Activated CD4-positive, alpha-beta memory T cell treated with anti-CD3 and anti-CD28 coated beads for 36 hours (primary cell): ENCODE measurements at regions not wholly inside any gene's neighbourhood (a gene's known extent, or its start where the extent isn't known, plus 50 kb on each side); places are given as distances from the start of the nearest gene placed in this dataset.

Experiments
- CTCF ChIA-PET: fragments of 350-600 bp; sonication (Branson Sonifier 250); formaldehyde crosslinking; loops from one replicate; lab custom pipeline; 2021; ENCODE audit warnings: antibody characterized with exemption, inconsistent platforms; lab: Charles Lee
- POLR2A ChIA-PET: fragments of 350-600 bp; sonication (Branson Sonifier 250); formaldehyde crosslinking; loops from one replicate; lab custom pipeline; 2021; ENCODE audit warnings: antibody characterized with exemption; lab: Charles Lee
- DNase-seq: peaks from one replicate; pipeline ENCODE4 v3.0.0-alpha.2; 2020
- H3K27ac Mint-ChIP-seq: one replicate; pipeline ENCODE4 v1.8.0; 2021; ENCODE audit warnings: mixed read lengths
- H3K27me3 Mint-ChIP-seq: one replicate; pipeline ENCODE4 v1.8.0; 2021; ENCODE audit warnings: mixed read lengths
- H3K36me3 Mint-ChIP-seq: one replicate; pipeline ENCODE4 v1.8.0; 2021; ENCODE audit warnings: mixed read lengths
- H3K4me1 Mint-ChIP-seq: one replicate; pipeline ENCODE4 v1.8.0; 2021; ENCODE audit warnings: low read depth, mixed read lengths
- H3K4me3 Mint-ChIP-seq: one replicate; pipeline ENCODE4 v1.8.0; 2021; ENCODE audit warnings: mild to moderate bottlenecking, mixed read lengths
- H3K9me3 Mint-ChIP-seq: one replicate; pipeline ENCODE4 v1.8.0; 2021; ENCODE audit warnings: mixed read lengths
- intact Hi-C: fragments of 100-400 bp; cut with micrococcal nuclease; formaldehyde crosslinking; loops from one replicate; pipeline ENCODE4 v1.15.1; 2023

- Mint-ChIP-seq H3K4me3 (no peak overlapping the region), H3K9me3 (no peaks in the 10 kb centered on the region), H3K27me3 (no peaks in the 10 kb centered on the region), H3K27ac (no peak overlapping the region), H3K4me1 (peaks cover 15% of the 10 kb centered on the region), H3K36me3 (no peaks in the 10 kb centered on the region)
- ChIA-PET POLR2A (no interaction called here), CTCF (interaction anchor here (0.5 kb wide), 1 partner anchor 22 kb away, joined by 3 read pairs; no protein-coding TSS in a partner anchor)
- DNase-seq, result no peak
- intact Hi-C loops, result no loop called here
Observed at GRCh38 chr7:140238778-140239652, 62.2 kb upstream of the KDM7A start.

GRCh38 chr7:140237390-140237789 lies 60.6 kb upstream of the KDM7A start:
- H3K27me3 Mint-ChIP-seq, result no peaks in the 10 kb centered on the region
- H3K4me1 Mint-ChIP-seq, result peaks cover 9% of the 10 kb centered on the region
- no peaks in the 10 kb centered on the region for H3K9me3 Mint-ChIP-seq
- intact Hi-C loops, result no loop called here
- no peaks in the 10 kb centered on the region for H3K36me3 Mint-ChIP-seq
- H3K4me3 Mint-ChIP-seq, result no peak overlapping the region
- POLR2A ChIA-PET, result interaction anchor here (0.5 kb wide), 1 partner anchor 181 kb away, joined by 3 read pairs; no protein-coding TSS in a partner anchor
- DNase-seq, result no peak
- H3K27ac Mint-ChIP-seq, result no peak overlapping the region
- CTCF ChIA-PET, result no interaction called here

DNA sequence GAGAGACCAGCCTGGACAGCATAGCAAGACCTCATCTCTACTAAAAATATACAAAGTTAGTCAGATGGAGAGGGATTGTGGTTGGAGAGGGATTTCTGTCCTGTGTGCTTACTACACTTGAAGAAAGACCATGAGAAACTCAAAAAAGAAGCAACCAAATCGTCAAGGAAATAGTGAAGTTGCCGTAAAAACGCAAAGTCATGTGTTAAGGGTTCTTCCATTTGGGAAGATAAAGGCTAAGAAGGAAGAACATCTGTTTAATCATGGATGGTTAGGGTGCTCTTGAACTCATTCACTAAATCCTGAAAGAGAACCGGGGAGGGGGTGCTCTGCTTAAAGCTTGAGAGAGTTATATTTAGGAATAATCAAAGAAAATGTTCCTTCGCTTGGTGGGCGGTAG lies 59.8 kb upstream of the KDM7A start:
- ChIA-PET CTCF (no interaction called here), POLR2A (interaction anchor here (0.5 kb wide), 1 partner anchor 180 kb away, joined by 3 read pairs; no protein-coding TSS in a partner anchor)
- no peak overlapping the region for H3K4me3 Mint-ChIP-seq
- peaks cover 9% of the 10 kb centered on the region for H3K4me1 Mint-ChIP-seq
- intact Hi-C loops, result no loop called here
- no peak for DNase-seq
- no peaks in the 10 kb centered on the region for H3K27me3 Mint-ChIP-seq
- no peaks in the 10 kb centered on the region for H3K36me3 Mint-ChIP-seq
- H3K9me3 Mint-ChIP-seq, result no peaks in the 10 kb centered on the region
- H3K27ac Mint-ChIP-seq, result no peak overlapping the region

DNA sequence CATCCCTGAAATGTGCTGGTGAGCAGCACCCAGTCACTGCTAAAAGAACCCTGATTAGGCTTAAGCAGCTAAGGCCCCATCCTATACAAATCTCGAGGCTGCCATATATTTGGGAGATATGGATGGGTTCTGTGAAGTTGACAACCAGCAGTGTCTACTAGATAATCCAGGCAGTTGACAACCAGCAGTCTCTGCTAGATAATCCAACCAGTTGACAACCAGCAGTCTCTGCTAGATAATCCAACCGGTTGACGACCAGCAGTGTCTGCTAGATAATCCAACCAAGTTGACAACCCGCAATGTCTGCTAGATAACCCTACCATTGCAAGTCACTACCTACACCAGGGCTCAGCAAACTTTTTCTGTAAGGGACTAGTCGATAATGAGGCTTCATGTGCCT lies 58.3 kb upstream of the KDM7A start:
- no peaks in the 10 kb centered on the region for H3K9me3 Mint-ChIP-seq
- ChIA-PET POLR2A (no interaction called here), CTCF (no interaction called here)
- peaks cover 15% of the 10 kb centered on the region for H3K4me1 Mint-ChIP-seq
- no peak for DNase-seq
- no peak overlapping the region for H3K4me3 Mint-ChIP-seq
- no peaks in the 10 kb centered on the region for H3K27me3 Mint-ChIP-seq
- intact Hi-C loops, result no loop called here
- H3K36me3 Mint-ChIP-seq, result no peaks in the 10 kb centered on the region
- no peak overlapping the region for H3K27ac Mint-ChIP-seq

DNA sequence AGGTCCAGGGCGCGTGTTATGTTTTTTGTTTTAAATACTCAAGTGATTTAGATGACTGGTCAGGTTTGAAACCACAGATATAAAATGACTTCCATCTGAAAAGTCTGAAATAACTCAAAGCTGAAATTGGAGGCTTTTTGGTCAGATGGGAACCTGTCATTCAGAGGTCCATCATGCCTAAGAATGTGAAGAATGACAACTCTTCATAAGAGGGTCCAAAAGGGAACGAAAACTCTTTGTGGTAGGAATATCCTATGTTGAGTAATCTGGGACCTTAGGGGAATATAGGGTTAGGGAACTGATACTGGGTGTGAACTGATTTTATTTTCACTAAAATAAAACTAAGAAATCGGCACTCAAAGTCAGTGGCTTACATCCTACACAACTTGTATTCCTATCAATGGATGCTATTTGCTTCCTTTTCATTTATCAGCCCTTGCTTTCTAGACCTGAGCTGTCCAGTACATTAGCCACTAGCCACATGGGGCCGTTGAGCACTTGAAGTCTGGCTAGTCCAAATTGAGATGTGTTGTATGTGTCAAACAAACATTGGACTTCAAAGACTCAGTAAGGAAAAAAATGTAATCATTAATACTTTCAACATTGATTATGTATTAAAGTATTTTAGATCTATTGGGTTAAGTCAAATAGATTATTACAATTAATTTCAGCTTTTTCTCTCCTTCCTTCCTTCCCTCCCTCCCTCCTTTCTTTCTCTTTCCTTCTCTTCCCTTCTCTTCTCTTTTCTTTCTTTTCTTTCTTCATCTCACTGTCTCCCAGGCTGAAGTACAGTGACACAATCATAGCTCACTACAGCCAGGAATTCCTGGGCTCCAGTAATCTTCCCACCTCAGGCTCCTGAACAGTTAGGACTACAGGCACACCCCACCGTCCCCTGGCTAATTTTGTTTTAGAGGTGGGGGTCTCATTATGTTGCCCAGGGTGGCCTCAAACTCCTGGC lies 56.5 kb upstream of the KDM7A start:
- no peak for DNase-seq
- Mint-ChIP-seq H3K27me3 (no peaks in the 10 kb centered on the region), H3K27ac (peak overlapping the region; percentile 46), H3K36me3 (no peaks in the 10 kb centered on the region), H3K4me1 (peaks cover 26% of the 10 kb centered on the region), H3K4me3 (no peak overlapping the region), H3K9me3 (no peaks in the 10 kb centered on the region)
- intact Hi-C loops, result loop anchor here (5.0 kb wide), 2 partner anchors 171 to 244 kb away; partner anchors contain the start of genes MKRN1 and PARP12
- ChIA-PET POLR2A (interaction anchor here (5.0 kb wide), 1 partner anchor 56 kb away, joined by 86 read pairs; the partner anchor contains the start of gene KDM7A), CTCF (interaction anchor here (1.5 kb wide), 1 partner anchor 10 kb away, joined by 3 read pairs; no protein-coding TSS in a partner anchor)

DNA sequence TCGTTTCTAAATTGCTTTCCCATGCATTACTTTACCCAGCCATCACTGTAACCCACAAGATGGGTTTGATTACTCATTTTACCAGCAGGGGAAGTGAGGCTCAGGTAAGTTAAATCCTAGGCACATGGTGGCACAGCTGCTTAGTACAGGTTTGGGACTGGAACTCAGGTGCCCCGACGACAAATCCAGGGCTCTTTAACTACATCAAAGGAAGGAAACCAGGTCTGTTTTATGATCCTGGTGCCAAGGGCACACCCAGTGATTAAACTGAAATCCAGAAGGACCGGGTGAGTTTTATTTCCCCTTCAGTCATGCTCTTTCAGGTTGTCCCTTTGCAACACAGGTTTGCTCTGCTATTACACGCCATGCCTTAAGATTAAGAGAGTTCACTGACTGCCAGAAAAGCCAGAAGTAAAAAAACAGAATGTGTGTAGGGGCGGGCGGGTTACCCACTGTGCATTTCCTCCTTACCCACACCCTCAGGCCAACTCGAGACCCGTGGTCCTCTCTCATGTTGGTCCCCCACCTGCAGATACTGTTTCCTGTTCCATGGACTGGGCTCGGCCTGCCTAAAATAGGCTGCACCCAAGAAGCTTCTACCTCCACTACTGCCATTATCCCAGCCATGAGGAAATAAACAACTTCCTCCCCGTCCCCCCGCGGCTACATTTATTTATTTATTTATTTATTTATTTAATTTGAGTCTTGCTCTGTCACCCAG lies 55.1 kb upstream of the KDM7A start:
- intact Hi-C loops, result loop anchor here (1.0 to 5.0 kb wide), 4 partner anchors 21 to 245 kb away; partner anchors contain the start of genes MKRN1 and PARP12
- Mint-ChIP-seq H3K9me3 (no peaks in the 10 kb centered on the region), H3K27me3 (no peaks in the 10 kb centered on the region), H3K36me3 (no peaks in the 10 kb centered on the region), H3K27ac (peak overlapping the region; percentile 99), H3K4me3 (peak overlapping the region; percentile 79), H3K4me1 (peaks cover 28% of the 10 kb centered on the region)
- POLR2A ChIA-PET, result interaction anchor here (0.6 to 5.2 kb wide), 4 partner anchors 19 to 94 kb away, joined by 3 to 86 read pairs (median 37); partner anchors contain the start of gene KDM7A
- no peak for DNase-seq
- CTCF ChIA-PET, result interaction anchor here (0.6 to 1.6 kb wide), 3 partner anchors 21 to 212 kb away, joined by 3 to 7 read pairs (median 3); no protein-coding TSS in a partner anchor

- intact Hi-C loops, result loop anchor here (1.0 to 5.0 kb wide), 6 partner anchors 19 to 246 kb away; partner anchors contain the start of genes MKRN1 and PARP12
- ChIA-PET CTCF (interaction anchor here (1.3 to 1.8 kb wide), 3 partner anchors 11 to 56 kb away, joined by 3 to 7 read pairs (median 4); no protein-coding TSS in a partner anchor), POLR2A (interaction anchor here (0.8 to 5.2 kb wide), 7 partner anchors 18 to 246 kb away, joined by 3 to 86 read pairs (median 9); partner anchors contain the start of genes KDM7A and PARP12)
- H3K4me1 Mint-ChIP-seq, result peaks cover 32% of the 10 kb centered on the region
- H3K27ac Mint-ChIP-seq, result peak overlapping the region; percentile 99
- peak overlapping the region; percentile 79 for H3K4me3 Mint-ChIP-seq
- H3K36me3 Mint-ChIP-seq, result no peaks in the 10 kb centered on the region
- DNase-seq, result peak; percentile 78
- no peaks in the 10 kb centered on the region for H3K27me3 Mint-ChIP-seq
- no peaks in the 10 kb centered on the region for H3K9me3 Mint-ChIP-seq
Observed at GRCh38 chr7:140230861-140231770, 54.3 kb upstream of the KDM7A start.

GRCh38 chr7:140230516-140230860 lies 53.7 kb upstream of the KDM7A start:
- peaks cover 38% of the 10 kb centered on the region for H3K4me1 Mint-ChIP-seq
- H3K27ac Mint-ChIP-seq, result peak overlapping the region; percentile 99
- POLR2A ChIA-PET, result interaction anchor here (0.8 to 5.2 kb wide), 8 partner anchors 17 to 247 kb away, joined by 3 to 86 read pairs (median 9); partner anchors contain the start of genes KDM7A and PARP12
- no peaks in the 10 kb centered on the region for H3K36me3 Mint-ChIP-seq
- intact Hi-C loops, result loop anchor here (1.0 to 5.0 kb wide), 4 partner anchors 18 to 247 kb away; partner anchors contain the start of genes MKRN1 and PARP12
- no peaks in the 10 kb centered on the region for H3K27me3 Mint-ChIP-seq
- no peaks in the 10 kb centered on the region for H3K9me3 Mint-ChIP-seq
- H3K4me3 Mint-ChIP-seq, result peak overlapping the region; percentile 84
- DNase-seq, result peak; percentile 82
- CTCF ChIA-PET, result interaction anchor here (1.6 to 2.0 kb wide), 3 partner anchors 12 to 23 kb away, joined by 3 to 5 read pairs (median 4); no protein-coding TSS in a partner anchor

DNA sequence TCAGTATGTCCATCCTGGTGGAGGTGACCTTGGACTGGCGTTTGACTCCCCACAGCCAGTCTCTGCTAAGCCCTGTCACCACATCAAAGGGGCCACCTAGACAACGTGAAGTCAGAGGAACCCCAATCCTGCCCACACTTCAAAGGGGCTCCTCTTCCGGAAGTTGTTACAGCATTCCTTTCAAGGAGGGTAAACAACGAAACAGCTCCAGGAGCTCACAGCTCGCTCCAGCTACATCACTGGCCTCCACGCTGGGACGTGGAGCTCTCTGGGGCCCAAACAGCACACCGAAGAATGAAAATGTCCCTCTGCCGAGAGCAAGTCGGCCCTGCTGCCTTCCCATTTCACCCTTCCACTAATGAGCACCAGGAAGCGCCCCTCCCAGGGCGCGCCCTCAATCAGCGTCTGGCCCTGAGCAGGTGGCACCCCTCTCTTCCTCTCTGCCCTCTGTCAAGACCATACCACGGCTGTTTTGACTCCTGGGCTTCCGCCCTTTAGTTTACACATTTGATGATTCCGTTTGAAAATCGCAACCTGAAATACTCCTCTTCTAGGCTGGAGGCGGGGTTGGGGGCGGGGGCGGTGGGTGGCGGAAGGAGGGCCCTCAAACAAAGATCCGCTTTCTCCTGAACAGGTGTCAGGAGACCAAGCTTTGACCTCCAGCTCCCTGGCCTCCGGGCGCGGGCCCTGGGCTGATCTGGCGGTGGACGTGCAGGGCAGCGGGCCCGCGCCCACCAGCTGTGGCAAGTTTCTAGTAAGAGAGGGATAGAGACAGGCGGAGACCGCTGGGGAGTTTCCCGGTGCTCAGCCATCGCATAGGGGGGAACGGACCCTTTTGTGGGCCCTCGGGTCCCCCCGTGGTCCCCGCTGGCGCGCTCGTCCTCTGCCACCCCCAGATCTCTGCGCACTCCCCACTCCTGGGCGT lies 53.1 kb upstream of the KDM7A start:
- peak; percentile 83 for DNase-seq
- Mint-ChIP-seq H3K9me3 (no peaks in the 10 kb centered on the region), H3K36me3 (no peaks in the 10 kb centered on the region), H3K27me3 (no peaks in the 10 kb centered on the region), H3K4me3 (peak overlapping the region; percentile 84), H3K27ac (peak overlapping the region; percentile 99), H3K4me1 (peaks cover 42% of the 10 kb centered on the region)
- CTCF ChIA-PET, result interaction anchor here (1.0 to 2.0 kb wide), 5 partner anchors 12 to 53 kb away, joined by 4 to 5 read pairs (median 5); no protein-coding TSS in a partner anchor
- intact Hi-C loops, result loop anchor here (1.0 to 5.0 kb wide), 5 partner anchors 18 to 247 kb away; partner anchors contain the start of genes MKRN1 and PARP12
- POLR2A ChIA-PET, result interaction anchor here (0.8 to 5.2 kb wide), 9 partner anchors 13 to 247 kb away, joined by 3 to 86 read pairs (median 9); partner anchors contain the start of gene KDM7A
